ENCODE measurements at regions not wholly inside any gene's neighbourhood (a gene's known extent, or its start where the extent isn't known, plus 50 kb on each side); places are given as distances from the start of the nearest gene placed in this dataset.
"Not testable (repeated sequence)": the region's sequence is repeated elsewhere in the genome, so short reads cannot be mapped to it uniquely, and the experiment has no call there.

- H3F3A ChIP-seq (ENCODE audit: insufficient read depth), result no peaks in the 10 kb centered on the region
- no peaks in the 10 kb centered on the region for H3K4me1 ChIP-seq (ENCODE audit: insufficient read depth)
- H2AFZ ChIP-seq, result no peak overlapping the region
- in situ Hi-C loops (cut with MboI), result no loop called here
- H3K9me2 ChIP-seq (ENCODE audit: insufficient read depth), result no peaks in the 10 kb centered on the region
- TF ChIP-seq EZH2phosphoT487 (IDR thresholded peaks at IDR 0.05; ENCODE audit: insufficient read depth, low read depth) (no peak), EZH2 (IDR thresholded peaks at IDR 0.05; ENCODE audit: insufficient read depth, poor library complexity, severe bottlenecking) (no peak)
- no peak overlapping the region for H3K27ac ChIP-seq
- H3K4me3 ChIP-seq, result no peak overlapping the region
- H3K4me2 ChIP-seq (ENCODE audit: unreplicated experiment), result no peak overlapping the region
- H3K9ac ChIP-seq, result no peak overlapping the region
- no peaks in the 10 kb centered on the region for H3K27me3 ChIP-seq (replicated peaks; ENCODE audit: insufficient read depth)
- H3K36me3 ChIP-seq (ENCODE audit: low read depth), result no peaks in the 10 kb centered on the region
- no peaks in the 10 kb centered on the region for H3K79me2 ChIP-seq (ENCODE audit: insufficient read depth)
- DNase-seq, result peak; percentile 20
- H4K20me1 ChIP-seq (ENCODE audit: insufficient read depth), result no peaks in the 10 kb centered on the region
- H3K9me3 ChIP-seq (ENCODE audit: low read depth), result no peaks in the 10 kb centered on the region
Measured at GRCh38 chr4:174058846-174059245, 224.6 kb downstream of the FBXO8 start.

DNA sequence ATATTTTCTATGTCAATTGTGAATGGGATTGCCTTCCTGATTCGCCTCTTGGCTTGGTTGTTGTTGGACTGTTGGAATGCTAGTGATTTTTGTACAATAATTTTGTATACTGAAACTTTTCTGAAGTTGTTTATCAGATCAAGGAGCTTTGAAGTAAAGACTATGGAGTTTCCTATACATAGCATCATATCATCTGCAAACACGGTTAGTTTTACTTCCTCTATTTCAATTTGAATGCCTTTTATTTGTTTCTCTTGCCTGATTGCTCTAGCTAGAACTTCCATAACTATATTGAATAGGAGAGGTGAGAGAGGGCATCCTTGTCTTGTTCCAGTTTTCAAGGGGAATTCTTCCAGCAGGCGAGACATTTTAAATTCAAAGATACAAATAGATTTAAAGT, 226.5 kb downstream of the FBXO8 start:
- Histone ChIP-seq H3K4me2 (ENCODE audit: unreplicated experiment) (no peak overlapping the region), H4K20me1 (ENCODE audit: insufficient read depth) (no peaks in the 10 kb centered on the region), H3K4me3 (no peak overlapping the region), H3K27ac (no peak overlapping the region), H3K9ac (no peak overlapping the region), H3K9me2 (ENCODE audit: insufficient read depth) (no peaks in the 10 kb centered on the region), H3K4me1 (ENCODE audit: insufficient read depth) (no peaks in the 10 kb centered on the region), H3K9me3 (ENCODE audit: low read depth) (no peaks in the 10 kb centered on the region), H2AFZ (no peak overlapping the region), H3K36me3 (ENCODE audit: low read depth) (no peaks in the 10 kb centered on the region), H3K27me3 (replicated peaks; ENCODE audit: insufficient read depth) (no peaks in the 10 kb centered on the region), H3F3A (ENCODE audit: insufficient read depth) (no peaks in the 10 kb centered on the region), H3K79me2 (ENCODE audit: insufficient read depth) (no peaks in the 10 kb centered on the region)
- TF ChIP-seq EZH2phosphoT487 (IDR thresholded peaks at IDR 0.05; ENCODE audit: insufficient read depth, low read depth), result no peak
- no peak for TF ChIP-seq EZH2 (IDR thresholded peaks at IDR 0.05; ENCODE audit: insufficient read depth, poor library complexity, severe bottlenecking)
- in situ Hi-C loops (cut with MboI), result no loop called here
- 53% methylated on average over 3 of the region's 3 CpGs for WGBS, 2 experiments (ENCODE audit: low coverage in 1 of 2, low lambda C conversion rate in 2 of 2, missing lambda C conversion rate in 2 of 2)
- no peak for DNase-seq

- no peaks in the 10 kb centered on the region for H3K9me3 ChIP-seq (ENCODE audit: low read depth)
- H3K36me3 ChIP-seq (ENCODE audit: low read depth), result no peaks in the 10 kb centered on the region
- H3K9me2 ChIP-seq (ENCODE audit: insufficient read depth), result no peaks in the 10 kb centered on the region
- no peaks in the 10 kb centered on the region for H3F3A ChIP-seq (ENCODE audit: insufficient read depth)
- H3K4me3 ChIP-seq, result no peak overlapping the region
- H3K4me1 ChIP-seq (ENCODE audit: insufficient read depth), result no peaks in the 10 kb centered on the region
- no peak overlapping the region for H2AFZ ChIP-seq
- no peak overlapping the region for H3K9ac ChIP-seq
- no peak overlapping the region for H3K27ac ChIP-seq
- DNase-seq, result no peak
- H4K20me1 ChIP-seq (ENCODE audit: insufficient read depth), result no peaks in the 10 kb centered on the region
- H3K4me2 ChIP-seq (ENCODE audit: unreplicated experiment), result no peak overlapping the region
- no peaks in the 10 kb centered on the region for H3K79me2 ChIP-seq (ENCODE audit: insufficient read depth)
- in situ Hi-C loops (cut with MboI), result no loop called here
- H3K27me3 ChIP-seq (replicated peaks; ENCODE audit: insufficient read depth), result no peaks in the 10 kb centered on the region
- WGBS, 2 experiments (ENCODE audit: low coverage in 1 of 2, low lambda C conversion rate in 2 of 2, missing lambda C conversion rate in 2 of 2), result 79 to 81% methylated on average over 4 of the region's 4 CpGs
- TF ChIP-seq EZH2 (IDR thresholded peaks at IDR 0.05; ENCODE audit: insufficient read depth, poor library complexity, severe bottlenecking) (no peak), EZH2phosphoT487 (IDR thresholded peaks at IDR 0.05; ENCODE audit: insufficient read depth, low read depth) (no peak)
Measured at GRCh38 chr4:174055344-174055743, 228.1 kb downstream of the FBXO8 start.

DNA sequence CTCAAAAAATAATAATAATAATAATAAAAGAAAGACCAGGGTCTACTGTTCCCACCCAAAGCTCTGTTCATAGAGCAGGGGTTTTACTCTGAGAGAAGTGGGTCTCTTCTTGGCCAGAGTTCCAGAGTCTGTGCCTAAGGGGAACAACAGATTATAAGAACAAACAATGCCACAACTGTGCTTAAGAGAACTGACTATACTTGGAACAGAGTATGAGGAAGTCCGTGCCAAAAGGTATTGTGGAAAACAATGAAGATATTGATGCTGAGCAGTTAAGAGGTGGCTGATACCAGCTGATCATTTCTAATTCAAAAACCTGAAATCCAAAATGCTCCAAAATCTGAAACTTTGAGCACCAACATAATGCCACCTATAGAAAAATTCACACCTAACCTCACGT, 229.6 kb downstream of the FBXO8 start:
- Histone ChIP-seq H3K79me2 (ENCODE audit: insufficient read depth) (no peaks in the 10 kb centered on the region), H3K4me2 (ENCODE audit: unreplicated experiment) (no peak overlapping the region), H3K9me3 (ENCODE audit: low read depth) (no peaks in the 10 kb centered on the region), H3K9me2 (ENCODE audit: insufficient read depth) (no peaks in the 10 kb centered on the region), H4K20me1 (ENCODE audit: insufficient read depth) (no peaks in the 10 kb centered on the region), H3F3A (ENCODE audit: insufficient read depth) (no peaks in the 10 kb centered on the region), H3K36me3 (ENCODE audit: low read depth) (no peaks in the 10 kb centered on the region), H3K9ac (no peak overlapping the region), H3K27ac (no peak overlapping the region), H3K4me3 (no peak overlapping the region), H2AFZ (no peak overlapping the region), H3K27me3 (replicated peaks; ENCODE audit: insufficient read depth) (no peaks in the 10 kb centered on the region), H3K4me1 (ENCODE audit: insufficient read depth) (no peaks in the 10 kb centered on the region)
- 85 to 91% methylated on average over 2 of the region's 2 CpGs for WGBS, 2 experiments (ENCODE audit: low coverage in 1 of 2, low lambda C conversion rate in 2 of 2, missing lambda C conversion rate in 2 of 2)
- DNase-seq, result no peak
- TF ChIP-seq EZH2 (IDR thresholded peaks at IDR 0.05; ENCODE audit: insufficient read depth, poor library complexity, severe bottlenecking) (no peak), EZH2phosphoT487 (IDR thresholded peaks at IDR 0.05; ENCODE audit: insufficient read depth, low read depth) (no peak)
- in situ Hi-C loops (cut with MboI), result no loop called here

- DNase-seq, result no peak
- no peaks in the 10 kb centered on the region for H3K79me2 ChIP-seq (ENCODE audit: insufficient read depth)
- no peaks in the 10 kb centered on the region for H3K27me3 ChIP-seq (replicated peaks; ENCODE audit: insufficient read depth)
- no peak for TF ChIP-seq EZH2phosphoT487 (IDR thresholded peaks at IDR 0.05; ENCODE audit: insufficient read depth, low read depth)
- no peak for TF ChIP-seq EZH2 (IDR thresholded peaks at IDR 0.05; ENCODE audit: insufficient read depth, poor library complexity, severe bottlenecking)
- H4K20me1 ChIP-seq (ENCODE audit: insufficient read depth), result no peaks in the 10 kb centered on the region
- H3K4me1 ChIP-seq (ENCODE audit: insufficient read depth), result no peaks in the 10 kb centered on the region
- no peak overlapping the region for H3K4me2 ChIP-seq (ENCODE audit: unreplicated experiment)
- H3K9ac ChIP-seq, result no peak overlapping the region
- in situ Hi-C loops (cut with MboI), result no loop called here
- H3K9me2 ChIP-seq (ENCODE audit: insufficient read depth), result no peaks in the 10 kb centered on the region
- no peak overlapping the region for H3K27ac ChIP-seq
- H3F3A ChIP-seq (ENCODE audit: insufficient read depth), result no peaks in the 10 kb centered on the region
- H3K9me3 ChIP-seq (ENCODE audit: low read depth), result no peaks in the 10 kb centered on the region
- no peaks in the 10 kb centered on the region for H3K36me3 ChIP-seq (ENCODE audit: low read depth)
- 29 to 33% methylated on average over 4 of the region's 4 CpGs for WGBS, 2 experiments (ENCODE audit: low coverage in 1 of 2, low lambda C conversion rate in 2 of 2, missing lambda C conversion rate in 2 of 2)
- H2AFZ ChIP-seq, result peak overlapping the region; percentile 18; the same call in 1 of the 2 replicates
- no peak overlapping the region for H3K4me3 ChIP-seq
Measured at GRCh38 chr4:174047363-174047762, 236.1 kb downstream of the FBXO8 start.

- H3K9me3 ChIP-seq (ENCODE audit: low read depth); H3K79me2 ChIP-seq (ENCODE audit: insufficient read depth); H3K9ac ChIP-seq; H4K20me1 ChIP-seq (ENCODE audit: insufficient read depth); H3K4me3 ChIP-seq; H3K4me1 ChIP-seq (ENCODE audit: insufficient read depth); H2AFZ ChIP-seq; DNase-seq; H3F3A ChIP-seq (ENCODE audit: insufficient read depth); in situ Hi-C loops (cut with MboI); H3K27me3 ChIP-seq (replicated peaks; ENCODE audit: insufficient read depth); H3K4me2 ChIP-seq (ENCODE audit: unreplicated experiment); H3K36me3 ChIP-seq (ENCODE audit: low read depth); H3K9me2 ChIP-seq (ENCODE audit: insufficient read depth); H3K27ac ChIP-seq: not testable (repeated sequence)
- WGBS, 2 experiments (ENCODE audit: low coverage in 1 of 2, low lambda C conversion rate in 2 of 2, missing lambda C conversion rate in 2 of 2), result 64 to 65% methylated on average over 2 of the region's 2 CpGs
Measured at GRCh38 chr4:174045829-174046228, 237.6 kb downstream of the FBXO8 start.

Measured in GM23248 (cell line).